EL (cell line): ENCODE measurements at regions not wholly inside any gene's neighbourhood (a gene's known extent, or its start where the extent isn't known, plus 50 kb on each side); places are given as distances from the start of the nearest gene placed in this dataset.

Experiments used
- DNase-seq: peaks from one replicate; pipeline ENCODE4 v3.0.0-alpha.2; 2016

DNA sequence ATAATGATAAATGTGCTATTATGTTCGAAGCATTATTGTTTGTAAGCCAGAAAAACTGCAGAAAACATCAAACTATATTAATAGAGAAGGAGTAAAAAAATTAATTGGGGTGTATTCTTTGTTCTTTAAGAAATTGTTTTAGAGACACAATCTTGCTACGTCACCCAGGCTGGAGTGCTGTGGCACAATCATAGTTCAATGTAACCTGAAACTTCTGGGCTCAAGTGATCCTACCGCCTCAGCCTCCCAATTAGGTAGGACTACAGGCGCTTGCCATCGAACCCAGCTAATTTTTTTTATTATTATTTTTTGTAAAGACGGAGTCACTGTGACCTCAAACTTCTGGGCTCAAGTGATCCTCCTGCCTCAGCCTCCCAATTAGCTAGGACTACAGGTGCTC is 1138.6 kb downstream of the GATA3 start:
- no peak for DNase-seq

DNA sequence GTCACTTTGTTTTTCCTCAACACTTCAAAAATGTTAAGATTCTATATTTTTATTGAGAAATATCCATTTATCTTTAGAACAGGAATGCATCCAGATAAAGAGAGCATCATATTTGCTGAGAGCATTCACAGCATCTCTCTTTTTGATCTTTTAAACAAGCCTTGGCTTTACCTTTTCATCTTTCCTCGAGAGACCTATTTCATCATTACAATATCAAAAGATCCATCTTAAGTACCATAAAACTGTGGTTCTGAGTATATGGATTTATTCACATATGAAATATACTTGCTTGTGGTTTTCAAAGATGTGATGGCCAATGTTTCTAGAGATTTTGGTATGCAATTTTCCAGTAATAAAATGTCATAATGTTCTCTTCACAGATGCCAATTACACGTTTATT is 1140.9 kb downstream of the GATA3 start:
- DNase-seq: no peak

DNA sequence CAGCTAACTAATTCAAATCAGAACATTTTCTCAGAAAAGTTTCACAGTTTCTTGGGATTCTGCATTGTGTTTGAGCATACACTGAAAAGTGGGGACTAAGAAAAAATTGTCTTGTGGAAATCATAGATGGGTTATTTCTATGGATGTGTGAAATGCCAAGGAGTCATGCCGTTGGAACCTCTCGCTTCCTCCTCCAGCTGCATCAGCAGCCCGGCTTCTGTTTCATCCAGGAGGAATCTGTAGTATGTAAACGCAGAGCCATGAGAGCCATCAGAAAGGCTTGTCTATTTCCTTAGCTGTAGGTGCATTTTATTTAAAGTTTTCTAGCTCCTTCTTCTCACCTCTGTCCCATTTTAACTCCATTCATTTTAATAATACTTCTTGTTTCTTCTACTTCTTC is 1144.1 kb downstream of the GATA3 start:
- DNase-seq: peak; percentile 69

DNA sequence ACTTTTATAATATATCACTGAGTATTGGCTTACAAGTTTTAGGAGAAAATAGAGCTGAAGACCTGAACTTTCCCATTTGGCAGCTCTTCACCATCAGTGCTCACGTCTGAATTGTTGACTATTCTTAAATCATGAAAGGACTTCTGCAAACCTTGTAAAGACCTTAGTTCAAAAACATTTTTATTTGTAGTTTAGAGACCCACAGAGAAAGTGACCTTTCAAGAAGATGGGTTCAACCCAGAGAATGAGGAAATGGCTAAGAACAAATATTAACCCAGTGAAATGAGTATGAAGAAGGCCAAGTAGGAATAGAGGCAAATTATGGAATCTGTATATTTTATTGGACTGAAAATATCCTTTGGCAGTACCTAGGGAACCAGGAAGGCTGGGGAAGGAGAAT is 1151.1 kb downstream of the GATA3 start:
- no peak for DNase-seq

DNA sequence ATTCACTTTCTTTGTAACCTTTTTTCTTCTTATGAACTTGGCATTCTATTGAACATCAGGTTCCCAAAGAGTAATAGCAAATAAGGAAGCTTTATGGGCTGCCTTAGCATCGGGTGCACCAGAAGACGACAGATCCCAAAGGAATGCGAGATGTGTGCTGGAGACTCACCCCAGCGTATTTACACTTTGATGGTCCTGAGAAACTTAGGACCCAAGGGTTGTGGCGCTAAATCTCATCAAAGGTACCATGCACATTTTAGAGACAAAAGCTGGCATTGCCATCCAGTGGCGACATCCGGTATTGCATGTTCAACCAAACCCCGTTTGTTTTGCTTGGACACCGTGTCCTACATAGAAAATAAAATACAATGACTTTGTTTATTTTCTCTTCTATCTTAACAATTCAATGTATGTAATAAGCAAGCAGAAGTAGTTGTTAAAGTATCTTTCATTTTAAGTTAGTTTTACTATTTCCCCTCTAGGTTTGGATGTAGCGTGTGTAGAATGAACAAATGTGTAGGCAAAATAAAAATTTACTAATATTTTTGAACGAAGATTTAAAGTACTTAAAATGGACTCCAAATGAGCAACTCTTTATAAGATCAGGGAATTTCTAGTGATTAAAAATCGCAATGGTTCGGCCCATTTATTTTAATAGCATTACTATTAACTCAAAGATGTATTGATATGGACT is 1154.8 kb downstream of the GATA3 start:
- peak; percentile 54 for DNase-seq

DNA sequence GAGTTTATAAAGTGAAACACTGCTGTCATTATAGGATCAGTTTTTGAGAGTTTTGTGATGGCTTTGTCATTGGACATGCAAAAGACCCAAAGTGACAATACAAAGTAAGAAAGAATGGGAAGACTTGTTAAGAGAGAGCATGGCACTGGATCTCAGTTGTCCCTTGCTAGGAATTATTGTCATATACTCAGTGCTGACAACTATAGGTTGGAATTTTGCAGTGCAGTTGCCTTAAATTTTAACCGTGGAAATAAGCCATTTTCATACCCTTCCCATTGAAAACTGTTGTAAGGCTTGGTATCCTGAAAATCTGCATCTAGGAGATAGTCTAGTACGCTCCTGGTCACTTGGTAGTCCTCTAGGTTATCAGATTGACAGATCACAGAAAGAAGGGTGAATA is 1156.7 kb downstream of the GATA3 start:
- no peak for DNase-seq

DNA sequence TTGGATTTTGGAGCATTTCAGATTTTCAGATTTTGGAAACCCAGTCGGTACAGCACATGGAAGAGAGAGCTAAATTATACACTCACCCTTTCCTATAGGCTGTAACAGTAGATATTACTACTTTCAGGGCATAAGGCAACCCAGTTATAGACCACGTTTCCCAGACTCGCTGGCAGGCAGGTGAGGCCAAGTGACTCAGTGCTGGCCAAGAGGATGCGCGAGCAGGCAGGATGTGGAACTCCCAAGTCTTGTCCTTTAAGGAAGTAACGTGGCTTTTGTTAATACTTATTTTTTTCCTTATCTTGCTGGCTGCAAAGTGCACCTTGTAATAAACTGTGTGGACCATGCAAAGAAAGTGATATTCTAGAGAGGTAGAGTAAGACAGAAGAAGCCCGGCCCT is 1160.1 kb downstream of the GATA3 start:
- DNase-seq: no peak

DNA sequence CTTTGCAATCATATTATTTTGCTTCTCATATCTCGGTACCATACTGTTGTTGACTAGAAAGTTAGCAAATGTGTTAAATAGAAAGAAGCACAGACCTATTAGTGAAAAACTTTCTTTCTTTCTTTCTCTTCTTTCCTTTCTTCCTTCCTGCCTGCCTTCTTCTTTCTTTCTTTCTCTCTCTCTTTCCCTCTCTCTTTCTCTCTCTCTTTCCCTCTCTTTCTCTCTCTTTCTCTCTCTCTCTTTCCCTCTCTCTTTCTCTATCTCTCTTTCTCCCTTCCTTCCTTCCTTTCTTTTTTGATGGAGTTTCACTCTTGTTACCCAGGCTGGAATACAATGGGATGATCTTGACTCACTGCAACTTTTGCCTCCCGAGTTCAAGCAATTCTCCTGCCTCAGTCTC is 1160.6 kb downstream of the GATA3 start:
- DNase-seq: no peak

DNA sequence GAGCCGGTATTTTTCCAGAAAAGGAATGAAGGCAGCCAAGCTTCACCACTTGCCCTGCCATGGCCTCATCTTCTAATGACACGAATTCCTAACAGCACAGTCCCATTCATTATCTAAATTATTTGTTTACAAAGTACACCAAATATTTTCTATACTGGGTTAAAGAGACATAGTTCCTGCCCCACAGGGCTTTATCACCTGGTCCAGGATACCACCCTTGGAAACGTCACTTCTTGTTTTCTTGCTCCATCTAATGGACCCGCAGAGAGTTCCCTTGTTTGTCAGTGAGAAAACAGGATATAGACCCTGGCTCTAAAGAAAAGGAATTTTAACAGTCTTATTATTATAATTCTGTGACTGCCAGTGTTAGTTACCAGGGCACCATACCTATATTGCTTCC is 1165.4 kb downstream of the GATA3 start:
- DNase-seq: no peak

DNA sequence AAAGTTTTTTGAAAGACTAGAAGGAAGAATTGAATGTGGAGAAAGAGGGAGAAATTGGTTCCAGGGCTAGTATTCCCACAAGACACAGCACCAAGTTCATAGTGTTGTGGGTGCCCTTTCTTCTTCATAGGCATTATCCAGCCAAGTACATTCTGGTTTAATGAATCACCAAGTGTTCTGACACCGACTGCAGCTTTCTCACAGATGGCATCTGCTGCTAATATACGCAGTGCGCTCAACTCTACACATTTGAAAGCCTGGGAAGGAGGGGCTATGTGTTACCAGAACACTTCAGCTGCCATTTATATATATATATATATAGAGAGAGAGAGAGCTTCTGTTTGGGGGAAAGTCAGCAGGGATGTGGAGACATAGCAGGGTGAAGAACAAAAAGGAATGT is 1168.4 kb downstream of the GATA3 start:
- peak; percentile 59 for DNase-seq

DNA sequence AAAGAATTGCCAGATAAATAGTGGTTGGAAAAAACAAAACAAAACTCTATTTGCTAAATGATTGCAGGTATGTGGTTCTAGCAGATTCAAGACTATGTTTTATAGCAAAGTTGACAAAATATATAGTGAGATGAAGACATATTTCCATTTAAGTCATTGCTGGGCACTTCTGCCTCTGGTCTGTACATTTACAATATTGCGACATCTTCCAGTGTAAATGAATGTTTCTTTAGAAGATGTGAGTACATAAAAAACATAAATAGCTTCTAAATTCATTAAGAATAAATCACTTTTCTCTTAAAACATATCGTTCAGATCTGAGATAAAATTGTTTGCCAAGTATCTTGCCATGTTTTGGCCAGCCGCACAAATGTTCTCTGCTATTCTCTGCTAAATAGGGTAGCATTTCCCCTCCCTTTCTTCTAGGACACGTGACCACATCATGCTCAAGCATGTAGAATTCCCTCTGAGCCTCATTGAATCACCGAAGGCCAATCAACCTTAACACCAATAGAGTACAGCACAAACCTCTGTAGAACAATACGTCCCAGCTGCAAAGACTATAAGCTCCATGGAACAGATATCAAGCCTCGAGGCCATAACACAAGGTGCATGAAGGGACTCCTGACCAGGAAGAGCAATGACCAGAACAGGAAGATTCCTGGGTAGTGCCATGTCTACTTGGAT is 1173.3 kb downstream of the GATA3 start:
- no peak for DNase-seq

DNA sequence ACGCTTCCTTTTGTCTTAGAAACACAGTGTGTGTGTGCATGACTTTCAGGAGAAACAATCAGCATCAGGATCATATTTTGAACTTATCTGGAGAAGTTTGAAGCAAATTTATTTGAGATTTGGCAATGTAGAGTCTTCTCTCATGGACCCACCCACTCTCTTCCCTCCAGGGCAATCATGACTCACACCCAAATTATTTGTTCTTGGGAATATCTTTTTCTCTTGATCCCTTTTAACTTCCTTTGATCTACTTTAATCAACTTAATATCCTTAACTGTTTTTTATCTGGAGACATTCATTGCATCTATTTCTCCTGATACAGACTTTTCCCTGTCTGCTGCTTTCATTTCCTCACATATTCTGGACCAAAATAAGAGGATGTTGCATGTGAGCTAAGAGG is 1174.3 kb downstream of the GATA3 start:
- peak; percentile 69 for DNase-seq

DNA sequence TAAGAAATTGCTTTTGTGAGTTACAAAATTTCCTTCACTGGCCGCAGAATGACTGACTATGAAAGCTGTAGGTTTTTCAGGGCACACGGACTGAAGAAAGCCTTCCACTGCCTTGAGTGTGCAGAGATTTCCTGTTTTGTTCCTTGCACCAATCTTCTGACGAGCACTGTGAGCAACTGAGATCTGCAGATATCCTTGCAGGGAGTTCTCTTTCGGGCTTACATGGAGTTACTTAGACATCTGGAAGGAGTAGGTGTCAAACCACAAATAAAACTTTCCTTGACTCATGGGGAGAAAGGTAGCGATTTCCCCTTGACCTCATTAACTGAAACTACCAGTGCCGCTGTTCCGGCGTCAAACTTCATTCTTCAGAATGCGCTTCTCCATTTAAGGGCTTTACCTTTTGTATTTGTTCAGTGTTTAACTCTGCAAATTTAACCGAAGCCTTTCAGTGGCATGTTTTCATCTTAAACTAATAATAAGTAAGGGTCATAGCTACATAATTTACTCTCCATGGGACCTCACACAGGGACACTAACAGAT is 1175.3 kb downstream of the GATA3 start:
- DNase-seq: no peak

DNA sequence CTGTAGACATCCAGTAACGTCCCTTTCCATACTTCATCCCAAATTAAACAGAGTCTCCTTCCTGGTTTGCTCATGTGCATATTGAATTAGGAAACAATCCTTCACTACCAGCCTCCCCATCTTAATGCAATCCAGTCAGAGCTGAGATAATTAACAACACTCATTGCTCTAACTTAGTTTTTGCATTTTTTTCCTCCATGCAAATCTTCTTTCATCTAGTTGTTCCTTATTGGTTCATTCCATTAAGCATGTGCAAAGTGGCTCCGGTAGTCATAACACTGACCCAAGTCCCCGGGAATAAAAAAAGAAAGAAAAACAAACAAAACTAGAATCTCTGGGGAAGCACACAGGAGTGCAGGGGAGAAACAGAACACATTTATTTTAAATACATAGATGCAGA is 1176.1 kb downstream of the GATA3 start:
- DNase-seq: no peak

DNA sequence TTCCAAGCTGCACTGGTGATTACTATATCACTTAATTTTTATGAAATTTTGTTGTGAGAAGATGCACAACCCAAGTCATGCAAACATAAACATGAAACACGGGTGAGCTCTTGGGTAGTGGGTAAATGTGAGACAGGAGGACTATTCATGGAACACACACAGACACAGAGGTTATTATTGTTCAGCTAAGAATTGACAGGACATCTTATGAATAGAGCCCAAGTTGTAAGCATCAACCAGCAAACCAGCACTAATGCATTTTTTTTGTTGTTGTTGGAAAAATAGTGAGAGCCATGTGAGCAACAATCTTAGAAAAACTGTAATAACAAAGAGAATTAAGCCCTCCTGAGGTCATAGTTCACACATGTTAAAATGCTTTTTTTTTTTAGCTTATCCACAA is 1179.7 kb downstream of the GATA3 start:
- no peak for DNase-seq

DNA sequence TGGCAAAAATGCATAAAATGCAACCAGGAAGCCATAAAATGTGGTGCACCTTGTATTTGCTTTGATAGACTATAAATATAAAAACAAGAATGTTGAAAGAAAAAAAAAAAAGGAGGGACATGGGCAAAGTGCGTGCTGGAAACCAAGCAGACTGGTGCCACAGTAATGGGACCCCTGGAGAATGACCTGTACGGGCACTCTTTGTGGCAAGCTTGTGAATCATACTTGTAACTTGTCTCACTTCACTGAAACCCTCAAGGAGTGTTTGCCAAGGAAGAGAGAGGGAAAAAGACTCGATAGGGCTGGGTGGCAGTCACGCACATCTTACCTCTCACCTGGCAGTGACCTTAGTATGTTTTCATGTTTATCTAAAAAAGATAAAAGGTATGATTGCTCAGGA is 1183.6 kb downstream of the GATA3 start:
- no peak for DNase-seq

DNA sequence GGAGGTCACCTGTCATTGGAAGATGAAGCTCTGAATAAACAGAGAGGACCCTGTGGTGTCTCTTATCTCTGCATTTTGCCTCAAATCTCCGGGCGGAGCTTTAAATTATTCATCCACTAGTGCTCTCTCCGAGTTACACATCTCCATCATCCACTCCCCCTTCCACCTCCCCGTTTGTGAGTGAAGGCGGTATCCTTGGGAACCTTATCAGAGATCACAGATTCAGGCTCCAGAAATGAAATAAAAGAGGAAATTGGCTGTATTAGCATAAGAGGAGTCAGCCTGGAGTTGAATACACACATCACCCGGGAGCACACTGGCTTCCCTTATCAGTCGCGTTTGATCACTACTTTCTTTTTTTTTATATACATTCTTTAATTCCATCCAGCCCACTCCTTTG is 1184.8 kb downstream of the GATA3 start:
- no peak for DNase-seq

DNA sequence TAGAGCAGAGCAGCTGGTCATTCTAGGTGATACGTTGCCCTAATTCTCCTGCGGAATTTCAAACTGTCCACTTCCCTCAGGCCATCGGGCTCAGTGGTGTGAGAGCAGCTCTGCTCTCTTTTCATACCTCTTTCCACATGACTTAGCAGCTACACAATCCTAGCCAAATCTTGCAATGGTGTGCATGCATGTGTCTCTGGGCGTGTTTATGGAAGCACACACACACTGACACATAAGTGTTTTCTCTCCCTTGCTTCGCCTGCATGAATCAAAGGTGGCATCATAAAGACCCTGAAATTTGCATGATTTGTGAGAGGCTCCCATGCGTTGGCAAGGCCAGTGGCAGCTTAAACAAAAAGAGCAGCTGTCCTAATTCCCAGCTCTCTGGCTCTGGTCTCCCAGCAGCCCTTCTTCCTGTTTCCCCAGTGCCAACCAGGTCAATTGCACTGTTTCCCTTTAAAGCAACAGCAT is 1189.5 kb downstream of the GATA3 start:
- DNase-seq: no peak

DNA sequence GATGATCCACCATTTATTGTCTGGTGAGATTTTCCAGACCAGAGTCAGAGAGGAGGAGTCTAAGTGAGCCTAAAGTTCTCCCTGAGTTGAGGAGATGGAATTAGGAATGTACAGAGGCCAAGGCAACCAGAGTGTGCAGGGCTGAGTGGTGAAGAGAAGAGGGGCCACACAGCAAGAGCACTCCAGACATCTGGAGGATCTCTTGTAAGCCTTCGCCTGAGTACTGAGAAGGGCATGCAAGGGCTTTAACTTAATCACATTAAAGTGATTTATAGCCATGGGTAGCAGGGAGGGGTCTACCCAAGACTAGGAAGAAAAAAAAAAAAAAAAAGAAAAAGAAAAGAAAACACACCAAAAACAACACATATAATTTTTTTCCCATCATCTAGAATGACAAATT is 1190.4 kb downstream of the GATA3 start:
- DNase-seq: no peak

DNA sequence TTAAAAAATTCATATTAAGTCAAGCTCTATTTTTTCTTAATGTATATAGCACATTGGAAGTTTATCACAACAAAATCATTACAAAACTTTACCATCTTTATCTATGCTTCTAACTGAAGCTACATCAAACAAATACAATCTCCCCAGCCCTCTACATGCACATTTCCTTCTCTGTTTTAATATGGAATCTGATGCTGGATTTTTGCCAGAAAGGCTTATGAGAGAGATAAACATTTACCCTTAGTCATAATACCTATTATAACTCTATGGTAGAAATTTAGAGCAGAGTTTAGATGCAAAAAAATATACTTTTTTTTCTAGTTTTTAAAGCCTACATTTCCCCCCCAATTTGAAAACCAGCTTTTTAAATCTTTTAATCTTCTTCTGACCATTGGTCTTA is 1198.6 kb downstream of the GATA3 start:
- peak; percentile 50 for DNase-seq

DNA sequence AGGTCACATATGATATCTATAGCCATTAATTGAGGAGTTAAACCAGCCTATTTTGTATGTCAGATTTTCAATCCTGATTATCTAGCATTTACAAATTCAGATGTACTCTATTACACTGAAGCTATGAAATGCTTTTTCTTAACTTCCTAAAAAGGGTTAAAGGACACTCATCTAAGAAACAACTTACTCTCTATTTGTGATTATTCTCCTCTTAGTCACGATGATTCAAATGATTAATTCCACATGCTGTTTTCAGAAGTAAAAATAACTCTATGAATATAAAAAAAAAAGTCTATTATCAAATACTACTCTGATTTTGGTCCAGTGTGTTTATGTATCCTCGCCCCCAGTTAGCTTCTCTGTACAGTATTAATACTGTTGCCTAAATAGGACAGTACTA is 1199.9 kb downstream of the GATA3 start:
- peak; percentile 55 for DNase-seq

DNA sequence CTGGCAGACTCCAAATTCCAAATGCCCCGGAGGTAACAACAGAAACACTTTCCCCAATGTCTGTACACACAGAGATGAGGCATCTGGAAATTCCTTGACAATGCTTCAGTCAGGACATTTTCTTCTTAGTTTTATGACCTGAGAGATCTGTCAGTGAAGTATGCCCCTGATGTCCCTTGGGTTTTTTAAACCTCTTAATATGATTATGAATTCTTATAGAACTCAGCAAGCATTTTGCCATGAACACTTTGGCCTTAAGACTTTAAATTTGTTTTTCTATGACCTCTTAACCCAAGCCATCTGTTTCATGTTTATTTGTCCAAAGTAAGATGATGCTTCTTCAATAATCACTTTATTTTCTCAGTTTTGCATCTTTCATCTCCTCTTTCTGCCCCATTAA is 1206.2 kb downstream of the GATA3 start:
- no peak for DNase-seq

DNA sequence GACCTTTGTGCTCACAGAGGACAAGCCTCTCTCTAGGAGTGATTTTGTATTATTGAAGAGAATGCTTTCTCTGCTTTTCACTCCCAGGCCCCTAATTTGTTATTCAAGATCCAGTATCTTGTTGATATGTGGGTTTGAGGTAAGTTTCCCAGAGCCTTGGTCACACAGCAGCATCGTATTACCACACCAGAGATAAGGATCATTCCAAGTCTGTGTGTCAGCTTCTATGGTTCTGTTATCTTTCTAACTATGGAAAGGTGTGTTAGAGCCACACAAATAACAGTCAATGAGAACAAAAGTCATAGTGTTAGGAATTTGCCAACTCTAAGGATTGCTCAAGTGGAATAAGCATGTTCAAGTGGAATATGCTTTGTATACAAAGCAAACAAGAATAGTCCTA is 1208.3 kb downstream of the GATA3 start:
- no peak for DNase-seq

DNA sequence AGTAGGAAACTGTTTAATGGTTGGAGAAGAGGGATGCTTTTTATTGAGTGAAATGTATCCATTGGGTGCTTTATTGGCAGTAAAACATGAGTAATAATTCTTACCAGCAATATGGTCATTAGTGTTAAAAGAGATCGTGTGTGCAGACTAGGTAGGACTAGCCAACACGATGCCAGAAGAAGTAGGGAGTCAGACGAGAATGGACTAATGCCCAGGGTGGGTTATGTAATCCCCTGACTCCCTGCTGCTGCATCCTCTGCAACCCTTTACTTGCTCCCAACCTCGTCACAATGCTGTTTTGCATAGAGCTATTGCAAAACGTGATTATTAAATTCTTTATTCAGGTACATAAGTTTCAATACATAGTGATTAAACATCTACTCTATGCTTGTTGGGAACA is 1213.7 kb downstream of the GATA3 start:
- DNase-seq: no peak
